Testis (tissue), 2 donors: ENCODE measurements at regions not wholly inside any gene's neighbourhood (a gene's known extent, or its start where the extent isn't known, plus 50 kb on each side); places are given as distances from the start of the nearest gene placed in this dataset.

Experiments
- CTCF ChIP-seq, 3 experiments: fragments of 450-650 bp in 2 of 3; fragments of 200-600 bp in 1 of 3; sonication (generic) in 1 of 3; IDR thresholded peaks; one replicate each; pipeline ENCODE4 v1.5.1; 2016 to 2019; ENCODE audit warnings: antibody characterized with exemption in 3 of 3, mild to moderate bottlenecking in 2 of 3, moderate library complexity in 1 of 3
- POLR2A ChIP-seq: fragments of 450-650 bp; IDR thresholded peaks from one replicate; pipeline ENCODE4 v1.6.1; 2017; ENCODE audit warnings: antibody characterized with exemption, mild to moderate bottlenecking, moderate library complexity

GRCh38 chrX:155745792-155746191 lies 133.0 kb upstream of the TMLHE start:
- TF ChIP-seq CTCF (IDR thresholded peaks at IDR 0.05) (no peak), POLR2A (no peak)
